Bone marrow (tissue), 2 donors: ENCODE measurements at regions not wholly inside any gene's neighbourhood (a gene's known extent, or its start where the extent isn't known, plus 50 kb on each side); places are given as distances from the start of the nearest gene placed in this dataset.
"Not testable (repeated sequence)": the region's sequence is repeated elsewhere in the genome, so short reads cannot be mapped to it uniquely, and the experiment has no call there.

Experiments
- DNase-seq, 2 donors: peaks; one replicate each; lab custom pipeline; 2025; lab: John Stamatoyannopoulos, UW

DNA sequence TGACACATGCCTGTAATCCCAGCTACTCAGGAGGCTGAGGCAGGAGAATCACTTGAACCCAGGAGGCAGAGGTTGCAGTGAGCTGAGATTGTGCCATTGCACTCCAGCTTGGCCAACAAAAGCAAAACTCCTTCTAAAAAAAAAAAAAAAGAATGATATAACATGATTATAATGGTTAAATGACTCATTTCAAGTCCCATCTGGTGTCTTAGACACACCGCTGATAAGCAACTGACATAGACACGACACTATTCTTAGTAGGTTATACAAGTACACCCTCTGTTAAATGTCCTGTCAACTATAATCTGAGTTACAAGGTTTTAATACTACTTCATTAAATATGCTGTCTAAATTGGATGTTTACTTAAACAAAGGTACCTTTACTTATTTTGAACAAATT, 405.3 kb upstream of the CLINT1 start:
- no peak for DNase-seq

- no peak for DNase-seq
Measured at GRCh38 chr5:158261674-158262367, 402.9 kb upstream of the CLINT1 start.

DNA sequence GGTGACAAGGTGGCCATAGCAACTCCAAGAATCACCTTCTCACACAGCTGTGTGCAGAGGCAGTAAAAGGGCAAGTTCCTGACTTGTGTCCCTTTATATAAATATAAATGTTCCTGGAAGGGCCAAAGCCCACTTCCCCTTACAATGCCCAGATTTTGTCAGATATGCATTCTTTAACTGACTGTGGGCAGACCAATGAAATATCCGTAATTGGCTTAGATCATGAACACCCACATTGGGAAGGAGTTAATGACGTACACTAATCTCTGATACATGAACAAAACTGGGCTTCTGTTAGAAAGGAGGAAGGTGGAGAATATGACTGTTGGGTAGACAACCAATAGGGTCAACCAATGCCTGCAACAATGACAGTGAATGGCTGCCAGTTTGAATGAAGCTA, 397.2 kb upstream of the CLINT1 start:
- no peak for DNase-seq

GRCh38 chr5:158255609-158256008, 396.7 kb upstream of the CLINT1 start:
- no peak for DNase-seq

DNA sequence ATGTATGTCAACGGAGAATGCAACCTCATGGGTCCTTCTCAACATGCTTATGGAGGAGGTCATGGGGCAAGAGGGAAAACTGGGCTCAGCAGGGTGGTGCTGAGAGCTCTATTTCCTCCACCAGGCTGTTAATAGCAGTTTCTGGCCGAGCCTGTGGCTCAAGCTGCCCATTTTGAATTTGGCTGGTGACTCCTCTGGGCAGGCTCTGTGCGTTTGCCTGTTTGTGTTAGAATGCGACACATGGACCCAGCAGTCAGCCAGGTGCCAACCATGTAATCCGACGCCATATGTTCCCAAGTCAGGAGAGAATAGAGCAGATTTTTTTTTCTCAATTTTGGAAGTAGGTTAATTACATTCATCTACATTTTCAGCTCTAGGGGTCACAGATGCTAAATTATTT, 387.7 kb upstream of the CLINT1 start:
- DNase-seq: no peak

DNA sequence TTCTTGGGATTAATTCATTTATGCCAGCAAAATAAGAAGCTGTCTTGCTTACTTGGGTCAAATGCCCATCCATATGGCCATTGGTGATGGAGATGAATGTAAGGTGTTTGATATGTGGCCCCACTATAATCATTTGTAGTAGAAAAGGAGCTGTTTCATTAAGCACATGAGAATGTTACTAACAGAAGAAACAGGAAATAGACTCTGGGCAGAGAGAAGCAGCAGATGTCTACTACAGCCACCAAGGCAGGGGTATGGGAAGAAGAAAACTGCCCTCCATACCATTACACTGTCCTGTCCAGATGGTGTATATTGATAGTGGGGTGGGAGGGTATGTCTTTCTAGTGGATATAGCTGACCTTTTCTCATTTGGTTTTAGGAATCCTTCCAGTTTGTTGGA, 386.6 kb upstream of the CLINT1 start:
- DNase-seq: no peak

- no peak for DNase-seq
Measured at GRCh38 chr5:158244882-158245281, 385.9 kb upstream of the CLINT1 start.

GRCh38 chr5:158236511-158237335, 377.8 kb upstream of the CLINT1 start:
- no peak for DNase-seq

- no peak for DNase-seq
Measured at GRCh38 chr5:158235159-158235547, 376.2 kb upstream of the CLINT1 start.

DNA sequence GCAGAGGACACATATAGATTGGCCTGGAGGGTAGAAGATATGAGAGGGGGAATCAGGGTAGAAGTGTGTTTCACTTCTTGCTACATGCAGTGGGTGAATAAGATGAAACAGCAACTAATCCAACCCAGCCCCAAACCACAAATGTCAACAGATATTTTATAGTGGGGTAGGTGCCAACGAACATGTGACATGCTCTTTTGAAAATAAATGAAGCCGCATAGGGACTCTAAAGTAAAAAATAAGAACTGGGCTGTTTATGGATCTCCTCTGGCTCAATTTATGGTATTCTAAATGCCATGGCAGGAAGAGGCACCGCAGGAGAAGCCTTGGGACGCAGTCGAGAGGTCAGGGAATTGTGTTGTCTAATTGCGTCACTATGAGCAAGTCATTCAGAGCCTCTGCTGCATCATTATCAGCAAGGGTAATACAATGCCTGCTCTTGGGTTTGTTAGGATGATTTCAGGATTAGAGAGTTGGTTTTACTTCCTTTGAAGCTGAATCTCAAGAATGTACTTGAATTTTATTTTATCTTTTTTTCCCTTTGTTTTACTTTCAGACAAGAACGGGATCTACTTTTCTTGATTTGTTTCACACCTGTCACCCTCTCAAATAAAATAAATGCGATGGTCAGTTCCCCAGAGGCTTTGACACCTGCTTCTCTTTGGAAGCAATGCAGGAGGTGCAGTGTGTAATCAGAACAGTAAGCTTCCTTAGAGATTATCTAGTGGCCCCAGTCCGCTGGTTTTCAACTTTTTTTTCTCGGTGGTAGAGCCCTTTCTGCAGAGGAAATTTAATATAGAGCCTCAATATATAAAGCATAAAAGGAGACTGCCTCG, 375.6 kb upstream of the CLINT1 start:
- no peak for DNase-seq

- no peak for DNase-seq
Measured at GRCh38 chr5:158233735-158234322, 374.9 kb upstream of the CLINT1 start.

GRCh38 chr5:158227314-158227713, 368.4 kb upstream of the CLINT1 start:
- DNase-seq: not testable (repeated sequence)

DNA sequence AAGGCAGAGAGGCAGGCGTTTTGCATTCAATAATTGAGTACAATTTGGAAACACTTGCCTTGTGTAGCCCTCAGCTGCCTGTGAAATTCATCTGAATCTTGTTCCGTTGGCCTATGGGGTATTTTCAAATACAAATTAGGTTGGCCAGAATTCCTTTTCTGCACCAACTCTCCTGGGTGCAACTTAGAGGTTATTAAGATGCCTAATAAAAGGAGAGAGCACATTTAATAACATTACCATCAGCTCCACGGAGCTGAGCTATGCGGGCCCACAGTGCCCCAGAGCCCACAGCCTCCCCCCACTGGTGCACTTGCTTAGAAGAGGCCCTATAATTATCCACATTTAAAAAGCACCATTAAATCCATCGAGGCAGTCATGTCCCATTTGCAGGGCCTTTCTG, 367.6 kb upstream of the CLINT1 start:
- DNase-seq: no peak

GRCh38 chr5:158224253-158224652, 365.3 kb upstream of the CLINT1 start:
- no peak for DNase-seq

- DNase-seq: no peak
Measured at GRCh38 chr5:158223054-158223600, 364.2 kb upstream of the CLINT1 start.

DNA sequence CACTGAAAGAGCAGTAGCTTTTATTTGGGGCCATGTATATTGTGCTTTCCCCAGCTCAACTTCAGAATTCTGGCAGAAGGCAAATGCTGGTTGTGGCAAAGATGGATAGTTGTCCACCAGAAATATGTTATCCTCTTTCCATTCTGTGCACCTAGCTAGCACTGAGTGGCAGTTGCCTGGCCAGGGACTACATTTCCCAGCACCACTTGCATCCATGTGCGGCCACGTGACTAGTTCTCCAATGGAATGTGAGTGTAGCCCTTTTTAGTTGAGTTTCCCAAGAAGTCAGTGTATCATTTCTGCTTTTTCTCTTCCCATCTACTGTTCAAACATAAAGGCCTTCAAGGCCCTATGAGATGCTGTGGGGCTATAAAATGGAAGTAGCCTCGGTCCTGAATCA, 354.0 kb upstream of the CLINT1 start:
- no peak for DNase-seq

GRCh38 chr5:158212237-158212636, 353.3 kb upstream of the CLINT1 start:
- no peak for DNase-seq

GRCh38 chr5:158209219-158209908, 350.4 kb upstream of the CLINT1 start:
- no peak for DNase-seq

DNA sequence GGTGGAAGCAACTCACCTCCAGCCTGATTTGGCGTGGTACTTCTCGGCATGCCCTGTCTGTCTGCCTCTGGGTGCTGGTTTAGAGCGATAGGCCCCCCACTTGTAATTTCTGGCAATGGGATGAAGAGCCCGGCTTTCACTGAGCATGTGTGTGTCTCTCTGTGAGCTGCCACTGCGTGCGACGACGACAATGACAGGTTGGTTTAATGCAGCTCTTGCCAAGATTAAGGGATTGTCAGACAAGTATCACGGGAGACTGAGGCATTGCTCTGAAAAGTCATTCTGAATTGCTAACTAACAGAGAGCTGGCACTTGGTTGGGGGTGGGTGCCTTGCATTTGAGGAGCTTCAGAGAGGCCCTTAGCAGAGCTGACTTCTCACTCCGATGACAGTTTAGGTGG, 348.8 kb upstream of the CLINT1 start:
- no peak for DNase-seq

DNA sequence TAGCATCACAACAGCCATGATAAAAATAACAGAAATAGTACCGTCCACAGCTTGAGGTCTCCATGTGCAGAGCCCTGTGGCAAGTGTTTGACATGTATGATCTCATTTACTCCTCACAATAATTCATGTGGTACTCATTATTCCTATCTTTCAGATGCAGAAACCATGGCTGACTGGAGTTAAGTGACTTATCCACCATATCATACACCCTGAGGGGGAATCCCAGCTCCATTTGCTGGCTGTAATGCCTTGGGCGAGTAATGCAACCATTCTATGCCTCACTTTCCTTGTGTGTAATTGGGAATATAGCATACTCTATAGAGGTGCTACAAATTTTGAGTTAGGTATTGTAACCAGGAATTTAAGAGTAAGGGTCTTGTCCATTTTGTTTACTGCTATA, 347.0 kb upstream of the CLINT1 start:
- no peak for DNase-seq

DNA sequence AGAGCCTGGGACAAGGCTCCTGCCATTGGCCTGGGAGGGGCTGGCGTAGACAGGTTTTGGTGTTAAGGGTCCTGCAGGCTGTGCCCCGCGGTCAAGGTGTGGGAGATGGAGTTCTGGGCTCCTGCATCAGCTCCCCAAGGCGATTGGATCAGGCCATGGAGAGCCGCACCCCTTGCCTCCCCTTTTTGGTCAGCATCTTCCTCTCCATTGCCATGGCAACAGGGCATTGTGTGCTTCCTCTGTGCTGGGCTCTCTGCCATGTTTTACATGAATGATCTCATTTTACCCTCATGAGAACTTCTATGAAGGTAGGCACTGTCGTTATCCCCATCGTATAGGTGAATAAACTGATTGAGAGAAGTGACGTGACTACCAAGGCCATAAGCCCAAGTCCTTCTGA, 344.3 kb upstream of the CLINT1 start:
- no peak for DNase-seq
